C4-2B (cell line): ENCODE measurements at regions not wholly inside any gene's neighbourhood (a gene's known extent, or its start where the extent isn't known, plus 50 kb on each side); places are given as distances from the start of the nearest gene placed in this dataset.

ENCODE experiments used
- H3K27ac ChIP-seq: fragments of 450-650 bp; 2 replicates; pipeline ENCODE4 v1.5.1; 2017
- ZFX ChIP-seq: fragments of 450-650 bp; IDR thresholded peaks from 2 replicates; pipeline ENCODE4 v1.6.1; 2017
- TF ChIP-seq, protein P1 (sequence below): fragments of 450-650 bp; conservative IDR thresholded peaks from 2 replicates; pipeline ENCODE4 v1.5.1; 2017; ENCODE audit warnings: mild to moderate bottlenecking

DNA sequence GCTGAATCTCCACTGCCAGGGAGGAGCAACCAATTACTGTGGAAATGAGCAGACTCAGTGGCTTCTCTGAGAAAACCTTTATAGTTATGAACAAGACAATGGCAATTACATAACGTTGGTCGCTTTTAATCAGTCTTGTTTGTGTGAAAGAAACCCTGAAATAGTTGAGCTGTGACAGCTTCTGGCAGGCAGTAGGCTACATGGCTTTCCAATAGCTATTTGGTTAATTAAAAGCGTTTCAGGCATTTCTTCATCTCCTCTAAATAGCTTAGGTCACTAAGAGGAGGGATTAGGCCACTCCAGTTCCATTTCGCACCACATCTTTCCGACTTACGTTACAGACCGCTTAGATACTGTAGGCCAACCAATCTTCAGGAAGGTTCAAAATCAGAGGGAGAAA lies 794.4 kb upstream of the ID2 start:
- no peak overlapping the region for H3K27ac ChIP-seq
- TF ChIP-seq, protein P1, sequence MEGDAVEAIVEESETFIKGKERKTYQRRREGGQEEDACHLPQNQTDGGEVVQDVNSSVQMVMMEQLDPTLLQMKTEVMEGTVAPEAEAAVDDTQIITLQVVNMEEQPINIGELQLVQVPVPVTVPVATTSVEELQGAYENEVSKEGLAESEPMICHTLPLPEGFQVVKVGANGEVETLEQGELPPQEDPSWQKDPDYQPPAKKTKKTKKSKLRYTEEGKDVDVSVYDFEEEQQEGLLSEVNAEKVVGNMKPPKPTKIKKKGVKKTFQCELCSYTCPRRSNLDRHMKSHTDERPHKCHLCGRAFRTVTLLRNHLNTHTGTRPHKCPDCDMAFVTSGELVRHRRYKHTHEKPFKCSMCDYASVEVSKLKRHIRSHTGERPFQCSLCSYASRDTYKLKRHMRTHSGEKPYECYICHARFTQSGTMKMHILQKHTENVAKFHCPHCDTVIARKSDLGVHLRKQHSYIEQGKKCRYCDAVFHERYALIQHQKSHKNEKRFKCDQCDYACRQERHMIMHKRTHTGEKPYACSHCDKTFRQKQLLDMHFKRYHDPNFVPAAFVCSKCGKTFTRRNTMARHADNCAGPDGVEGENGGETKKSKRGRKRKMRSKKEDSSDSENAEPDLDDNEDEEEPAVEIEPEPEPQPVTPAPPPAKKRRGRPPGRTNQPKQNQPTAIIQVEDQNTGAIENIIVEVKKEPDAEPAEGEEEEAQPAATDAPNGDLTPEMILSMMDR, result no peak
- TF ChIP-seq ZFX, result no peak

DNA sequence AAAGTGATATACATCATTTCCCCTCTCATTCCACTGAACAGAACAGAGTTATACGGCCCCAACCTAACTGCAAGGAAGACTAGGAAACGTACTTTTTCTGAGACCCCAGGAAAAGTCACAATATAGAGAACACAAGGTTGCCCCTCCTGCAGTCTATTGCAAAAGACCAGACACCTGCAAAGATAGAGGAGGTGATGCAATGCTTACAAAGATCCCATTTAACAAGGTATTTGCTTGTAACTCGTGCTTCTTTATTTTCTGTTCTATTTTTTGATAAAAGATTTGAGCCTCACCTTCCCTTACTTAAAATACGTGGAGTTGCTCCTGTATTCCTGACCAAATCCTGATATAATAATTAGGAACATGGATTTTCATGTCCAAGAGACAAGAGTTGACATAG lies 793.0 kb upstream of the ID2 start:
- TF ChIP-seq ZFX, result no peak
- TF ChIP-seq, protein P1, result no peak
- no peak overlapping the region for H3K27ac ChIP-seq

DNA sequence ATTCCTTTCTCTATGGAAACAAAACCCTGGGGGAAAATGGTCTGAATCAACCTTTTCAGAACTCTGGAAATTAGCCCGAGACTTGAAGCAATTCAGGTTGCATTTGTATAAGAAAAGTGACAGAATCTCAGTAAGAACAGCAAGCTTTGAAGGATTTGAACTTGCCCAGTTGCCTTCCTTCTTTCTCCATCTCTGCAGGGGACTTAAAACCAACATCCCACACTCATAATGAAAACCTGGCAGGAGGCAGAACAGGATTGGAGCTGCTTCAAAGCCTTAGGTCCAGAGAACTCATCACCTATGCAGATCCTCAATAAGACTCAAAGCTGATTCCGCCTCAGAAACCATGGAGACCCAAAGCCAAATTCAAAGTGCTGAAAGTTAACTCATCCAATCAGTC lies 790.5 kb upstream of the ID2 start:
- no peak overlapping the region for H3K27ac ChIP-seq
- TF ChIP-seq, protein P1, result no peak
- TF ChIP-seq ZFX, result no peak

DNA sequence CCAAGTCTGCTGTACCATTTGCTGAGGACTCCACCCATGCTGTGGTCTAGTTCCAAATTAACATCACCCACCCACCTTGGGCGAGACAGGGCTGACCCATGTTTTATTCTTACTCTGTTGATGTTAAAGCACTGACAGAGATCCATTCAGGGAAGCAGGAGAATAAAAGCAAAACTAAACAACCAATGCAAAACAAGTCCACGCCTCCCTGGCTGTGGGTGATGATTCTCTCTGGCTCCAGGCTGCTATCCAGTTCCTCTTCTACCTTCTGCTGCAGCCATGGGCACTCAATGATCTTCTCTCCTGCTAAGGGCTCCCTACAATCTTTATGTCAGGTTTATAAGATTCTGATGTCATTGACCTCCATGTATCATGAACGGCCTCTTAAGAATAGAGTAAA lies 786.6 kb upstream of the ID2 start:
- H3K27ac ChIP-seq, result no peak overlapping the region

DNA sequence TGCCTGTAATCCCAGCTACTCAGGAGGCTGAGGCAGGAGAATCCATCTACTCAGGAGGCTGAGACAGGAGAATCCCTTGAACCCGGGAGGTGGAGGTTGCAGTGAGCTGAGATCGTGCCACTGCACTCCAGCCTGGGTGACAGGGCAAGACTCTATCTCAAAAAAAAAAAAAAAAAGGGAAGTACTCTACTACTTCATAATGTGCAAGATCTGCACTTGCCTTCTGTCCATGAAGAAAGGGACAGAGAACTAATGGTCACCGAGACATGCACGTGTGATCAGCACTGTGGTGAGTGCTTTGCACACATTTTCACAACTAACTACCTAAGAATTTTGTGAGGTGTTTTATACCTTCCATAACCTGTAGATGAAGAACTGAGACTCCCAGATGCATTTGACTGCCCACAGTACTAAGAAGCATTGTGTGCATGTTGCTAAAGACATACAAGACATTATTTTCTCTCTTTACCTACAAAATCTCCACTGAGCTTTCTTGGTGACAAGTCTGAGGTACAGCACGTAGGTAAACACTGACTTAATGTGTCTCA lies 784.8 kb upstream of the ID2 start:
- TF ChIP-seq ZFX, result no peak
- TF ChIP-seq, protein P1, result no peak
- no peak overlapping the region for H3K27ac ChIP-seq

More for the DNA sequence above, 786.6 kb upstream of the ID2 start:
- TF ChIP-seq, protein P1, result no peak
- TF ChIP-seq ZFX, result no peak

DNA sequence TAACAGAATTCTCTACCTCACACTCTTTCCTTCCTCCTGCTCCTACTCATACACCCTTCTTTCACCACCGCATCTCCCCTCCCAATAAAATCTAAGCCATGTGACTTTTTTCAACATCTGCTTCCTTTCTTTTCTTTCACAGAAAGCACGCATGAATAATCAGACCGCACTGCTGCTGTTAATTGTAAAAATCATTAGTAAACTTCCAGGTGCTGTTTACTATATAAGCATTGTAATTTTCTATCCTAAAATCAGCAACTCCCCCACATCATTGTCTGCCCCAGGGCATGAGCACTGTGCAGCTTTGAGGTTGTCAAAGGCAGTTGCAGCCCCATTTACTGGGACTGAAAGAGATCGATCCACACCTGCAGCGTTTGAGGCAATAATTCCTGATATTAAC lies 782.6 kb upstream of the ID2 start:
- TF ChIP-seq ZFX, result no peak
- TF ChIP-seq, protein P1, result no peak
- H3K27ac ChIP-seq, result no peak overlapping the region

DNA sequence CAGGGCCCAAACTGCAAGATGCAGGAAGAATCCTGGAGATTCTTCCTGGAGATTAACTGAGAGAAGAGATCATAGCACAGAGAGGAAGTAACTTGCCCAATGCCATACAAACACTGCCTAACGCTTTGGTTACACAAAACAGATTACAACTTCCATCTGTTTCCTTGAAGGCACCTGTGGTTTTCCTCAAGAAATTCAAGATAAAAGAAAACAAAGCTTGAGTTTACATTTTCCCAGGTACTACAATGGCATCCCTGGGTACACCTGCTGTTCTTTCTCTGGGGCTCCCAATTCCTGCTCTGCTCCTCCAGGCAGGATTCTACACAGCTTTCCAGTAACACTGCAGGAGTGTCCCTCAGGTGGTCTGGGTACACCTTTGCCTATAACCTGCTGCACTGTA lies 781.9 kb upstream of the ID2 start:
- no peak overlapping the region for H3K27ac ChIP-seq
- TF ChIP-seq ZFX, result no peak
- TF ChIP-seq, protein P1, result no peak
